SW 1271 (cell line): ENCODE measurements at regions not wholly inside any gene's neighbourhood (a gene's known extent, or its start where the extent isn't known, plus 50 kb on each side); places are given as distances from the start of the nearest gene placed in this dataset.
A peak's percentile ranks its signal among the peaks of the same experiment; 100 is the strongest.

Experiments used
- DNase-seq, 2 experiments: peaks; one replicate each; lab custom pipeline; 2025; lab: John Stamatoyannopoulos, UW

DNA sequence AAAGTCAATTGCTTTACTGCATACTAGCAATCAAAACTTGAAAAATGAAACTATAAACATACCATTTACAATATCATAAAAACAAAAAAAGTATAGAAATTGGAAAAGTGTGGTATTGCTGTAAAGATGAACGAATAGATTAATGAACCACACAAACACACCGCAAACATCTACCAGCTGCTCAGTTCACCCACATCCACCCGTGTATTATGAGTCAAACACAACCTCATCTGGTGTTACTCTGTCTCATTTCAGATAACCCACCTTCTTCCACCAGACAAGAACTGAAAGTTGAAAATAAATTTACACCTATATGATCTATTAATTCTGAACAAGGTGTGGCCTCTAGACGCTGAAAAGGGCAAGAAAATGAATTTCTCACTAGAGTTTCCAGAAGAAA lies 53.3 kb downstream of the BLID start:
- DNase-seq = no peak

DNA sequence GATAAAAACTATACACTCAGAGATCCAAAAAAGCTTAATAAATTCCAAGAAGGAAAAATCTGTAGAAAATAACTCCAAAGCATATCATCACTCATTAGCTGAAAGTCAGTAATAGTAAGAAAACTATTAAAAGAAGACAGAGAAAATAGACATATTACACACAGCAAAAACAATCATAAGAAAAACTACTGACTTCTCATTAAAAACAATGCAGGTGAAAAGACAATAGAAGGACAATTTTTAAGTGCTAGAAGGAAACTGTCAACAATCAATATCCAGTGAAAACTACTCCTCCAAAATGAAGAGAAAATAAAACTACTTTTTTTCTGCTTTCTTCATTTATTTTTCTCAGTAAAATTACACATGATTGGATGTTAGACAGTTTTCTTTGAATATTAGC lies 56.5 kb downstream of the BLID start:
- DNase-seq = peak in 1 of 2 experiments; percentile 9

DNA sequence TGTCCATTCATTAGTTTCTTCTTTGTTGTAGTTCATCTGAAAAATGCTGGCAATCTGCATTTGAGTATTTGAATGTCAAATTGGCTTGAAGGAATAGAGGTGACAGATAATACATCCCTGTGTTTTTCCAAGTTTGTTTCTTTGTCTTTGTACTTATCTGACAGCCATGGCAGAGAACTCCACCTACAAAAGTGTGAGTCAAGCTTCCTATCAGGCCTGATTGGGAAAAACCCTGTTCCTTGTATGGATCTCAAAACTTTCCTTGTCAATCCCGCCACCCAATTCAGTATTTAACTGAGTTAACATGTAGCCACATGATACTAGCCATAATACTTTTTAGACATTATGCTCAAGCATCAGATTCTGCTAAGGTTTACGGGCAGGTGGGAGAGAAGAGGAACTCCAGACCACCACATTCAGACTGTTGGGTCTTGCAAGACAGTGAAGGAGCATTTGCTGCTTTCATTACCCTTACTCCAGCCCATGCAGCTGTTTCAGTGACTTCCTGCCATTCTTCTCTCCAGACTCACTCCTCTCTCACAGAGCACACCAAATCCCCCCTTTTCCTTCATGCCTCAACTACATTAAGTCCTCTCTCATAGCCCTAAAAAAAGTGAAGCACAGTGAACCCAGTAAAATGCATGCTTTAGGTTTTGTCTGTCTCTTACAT lies 65.9 kb downstream of the BLID start:
- no peak for DNase-seq

DNA sequence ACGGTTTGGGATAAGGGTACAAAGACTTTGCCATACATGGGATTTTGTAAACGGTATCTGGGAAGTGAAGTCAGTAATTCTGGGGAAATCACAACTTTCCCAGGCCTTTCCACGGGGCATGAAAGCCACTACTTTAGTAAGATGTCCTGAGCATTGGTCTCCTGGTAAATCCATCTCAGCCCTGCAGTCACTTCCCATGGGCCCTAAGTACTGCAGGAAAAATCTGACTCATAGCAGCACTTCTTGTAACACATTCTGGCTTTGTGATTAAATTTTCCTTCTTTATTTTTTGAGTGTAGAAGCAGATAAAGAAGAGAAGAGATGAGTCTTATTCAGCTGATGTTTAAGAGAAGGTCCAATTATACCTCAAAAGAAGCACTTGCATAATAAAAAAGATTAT lies 67.6 kb downstream of the BLID start:
- DNase-seq = no peak

DNA sequence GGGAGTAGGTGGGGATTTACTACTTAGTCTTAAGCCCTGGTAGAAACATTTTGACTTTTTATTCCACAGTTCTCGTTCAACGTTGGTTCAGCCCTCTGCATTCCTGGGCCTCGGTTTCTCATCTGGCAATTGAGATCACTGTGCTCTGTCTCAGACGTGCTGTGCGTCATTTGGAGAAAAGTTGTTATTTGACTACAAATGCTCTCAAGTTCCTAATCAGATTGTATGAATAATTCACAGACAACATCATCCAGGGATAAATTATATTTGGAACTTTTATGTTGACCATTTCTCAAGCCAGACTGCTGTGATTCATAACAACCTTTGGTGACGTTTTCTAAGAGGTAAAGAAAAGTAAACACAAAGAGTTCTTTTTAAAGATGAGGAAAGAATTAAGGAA lies 69.2 kb downstream of the BLID start:
- DNase-seq = no peak

DNA sequence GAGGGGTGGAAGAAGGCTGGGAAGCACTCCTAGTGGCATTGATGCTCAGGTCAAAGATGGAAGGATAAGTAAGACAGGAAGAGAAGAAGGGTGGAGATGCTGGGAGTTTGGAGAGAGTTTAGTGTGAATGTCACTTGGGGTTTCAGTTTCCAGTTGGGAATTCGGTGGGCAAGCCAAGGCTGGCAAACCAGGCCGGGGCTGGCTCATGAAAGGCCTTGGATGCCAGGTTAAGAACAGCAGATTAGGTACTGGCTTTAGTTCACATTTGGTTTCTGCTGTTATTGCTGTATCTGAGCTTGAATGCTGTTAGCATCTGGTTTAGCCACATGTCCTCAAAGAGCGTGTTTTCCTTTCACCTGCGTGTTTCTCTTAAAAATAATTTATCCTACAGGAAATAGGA lies 69.6 kb downstream of the BLID start:
- no peak for DNase-seq

DNA sequence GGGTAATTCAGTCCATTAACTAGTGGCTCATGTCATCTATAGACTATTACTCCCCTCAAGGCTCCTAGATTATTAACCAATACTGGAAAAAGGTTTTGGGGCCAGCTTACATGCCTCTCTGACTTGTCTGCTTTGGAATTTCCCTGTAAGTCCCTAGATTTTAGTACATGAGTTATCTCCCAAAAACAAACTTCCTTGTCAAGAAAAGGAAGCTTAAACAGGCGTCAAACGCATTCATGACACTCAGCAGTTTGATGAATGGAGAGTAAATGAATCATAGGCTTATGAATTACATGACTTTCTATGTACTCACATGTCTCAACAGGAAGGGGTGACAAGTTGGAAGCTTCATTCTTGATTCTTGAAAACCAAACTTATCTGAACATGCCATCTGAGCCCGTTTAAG lies 70.8 kb downstream of the BLID start:
- peak; percentile 16 to 27 for DNase-seq

DNA sequence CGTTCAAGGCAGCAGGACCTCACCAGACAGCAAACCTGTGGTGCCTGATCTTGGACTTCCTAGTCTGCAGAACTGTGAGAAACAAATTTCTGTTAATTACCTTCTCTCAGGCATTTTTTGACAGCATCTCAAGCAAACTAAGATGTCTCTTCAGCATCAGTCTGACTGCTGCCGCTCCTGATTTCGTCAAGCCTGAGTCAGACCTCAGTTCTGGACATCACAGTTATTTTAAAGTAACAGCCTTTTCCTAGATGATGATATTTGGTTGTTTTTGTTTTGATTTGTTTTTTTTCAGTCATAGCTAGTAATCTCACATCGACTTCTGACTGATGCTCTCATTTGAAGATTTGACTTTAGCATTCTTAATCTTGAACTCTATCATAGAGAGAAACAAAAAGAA lies 71.9 kb downstream of the BLID start:
- no peak for DNase-seq

DNA sequence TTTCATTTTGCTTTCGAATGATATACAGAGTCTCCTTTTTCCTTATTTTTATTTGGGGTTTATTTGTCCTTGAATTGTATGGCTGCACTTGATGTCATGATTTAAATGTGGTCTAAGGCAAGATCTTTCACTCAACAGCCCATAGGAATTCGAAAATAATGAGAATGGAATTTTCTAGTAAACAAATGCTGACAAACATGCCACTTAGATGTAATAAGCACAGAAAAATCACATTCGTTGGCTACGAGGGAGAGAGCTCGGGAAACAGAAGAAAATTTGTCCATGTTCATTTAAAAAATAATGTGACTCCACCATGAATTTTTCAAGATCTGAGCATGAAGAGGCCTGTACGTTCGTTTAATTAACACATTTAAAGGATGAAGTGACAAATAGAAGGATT lies 73.0 kb downstream of the BLID start:
- DNase-seq = no peak

DNA sequence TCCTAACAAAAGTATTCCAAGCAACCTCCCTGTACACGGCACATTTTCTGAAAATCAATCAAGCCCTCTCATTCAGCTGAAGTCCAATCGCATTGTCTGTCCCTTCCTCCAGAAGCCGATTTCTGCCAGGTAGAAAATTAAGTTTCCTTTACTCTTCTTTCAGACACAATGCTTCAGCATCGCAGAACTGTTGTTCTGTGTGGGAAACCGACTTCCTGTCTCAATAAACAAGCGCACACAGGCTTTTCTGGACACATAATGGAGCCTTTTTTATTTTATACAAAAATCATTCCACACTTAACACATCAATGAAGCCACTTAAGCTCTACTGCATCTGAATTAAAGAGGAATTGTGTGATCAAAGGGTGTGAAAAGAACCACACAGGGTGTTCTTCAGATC lies 75.6 kb downstream of the BLID start:
- no peak for DNase-seq

DNA sequence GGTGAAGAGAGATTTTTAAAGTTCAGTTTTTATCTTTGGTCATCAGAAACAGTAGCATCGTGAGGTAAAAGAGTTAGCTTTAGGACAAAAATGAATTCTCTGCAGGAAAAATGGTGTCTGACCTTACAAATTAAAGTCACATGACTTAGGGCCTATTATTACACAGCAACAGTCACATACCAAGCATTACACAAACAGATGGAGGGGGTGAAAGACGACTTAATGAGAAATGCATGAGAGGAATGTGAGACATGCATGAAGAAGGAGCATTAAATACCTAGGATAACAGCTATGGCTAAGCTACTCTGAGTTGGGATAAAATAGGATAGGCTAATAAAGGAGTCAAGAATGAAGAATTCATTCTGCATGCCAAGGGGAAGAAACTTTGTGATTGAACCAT lies 77.5 kb downstream of the BLID start:
- peak; percentile 30 to 56 for DNase-seq

DNA sequence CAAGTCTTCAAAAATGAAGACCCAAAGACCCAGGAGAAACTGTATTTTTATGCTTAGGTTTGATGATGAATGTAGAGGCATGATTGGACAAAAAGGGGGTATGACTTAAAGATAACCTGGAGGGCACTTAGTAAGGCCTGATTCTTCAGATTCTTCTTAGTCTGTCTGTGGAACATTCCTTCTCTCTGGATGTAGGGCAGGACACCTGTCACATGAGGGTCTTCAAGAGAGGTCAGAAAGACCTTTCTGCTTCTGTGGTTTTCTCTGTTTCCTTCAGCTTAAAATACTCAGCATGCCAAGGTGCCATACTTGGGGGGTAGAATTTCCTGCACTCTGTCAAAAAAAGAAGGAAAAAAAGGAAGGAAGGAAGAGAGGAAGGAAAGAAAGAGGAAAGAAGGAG lies 78.1 kb downstream of the BLID start:
- DNase-seq = no peak

DNA sequence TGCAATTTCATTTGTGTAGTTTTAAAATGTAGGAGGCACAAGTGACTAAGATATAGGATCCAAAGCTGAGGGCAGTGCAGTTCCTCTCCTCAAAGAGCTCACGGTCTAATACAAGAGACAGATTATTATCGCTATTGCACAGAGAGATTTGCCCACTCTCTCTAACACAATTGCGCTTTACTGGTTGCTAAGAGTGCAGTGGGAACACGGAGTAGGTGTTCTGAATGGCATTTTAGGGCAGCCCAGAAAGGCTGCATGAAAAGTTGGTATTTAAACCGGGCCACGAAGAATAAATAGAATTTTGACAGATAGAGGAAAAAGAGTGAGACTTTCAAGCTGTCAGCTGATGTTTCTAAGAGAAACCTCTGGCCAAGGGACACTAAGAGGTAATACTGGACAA lies 79.5 kb downstream of the BLID start:
- no peak for DNase-seq

DNA sequence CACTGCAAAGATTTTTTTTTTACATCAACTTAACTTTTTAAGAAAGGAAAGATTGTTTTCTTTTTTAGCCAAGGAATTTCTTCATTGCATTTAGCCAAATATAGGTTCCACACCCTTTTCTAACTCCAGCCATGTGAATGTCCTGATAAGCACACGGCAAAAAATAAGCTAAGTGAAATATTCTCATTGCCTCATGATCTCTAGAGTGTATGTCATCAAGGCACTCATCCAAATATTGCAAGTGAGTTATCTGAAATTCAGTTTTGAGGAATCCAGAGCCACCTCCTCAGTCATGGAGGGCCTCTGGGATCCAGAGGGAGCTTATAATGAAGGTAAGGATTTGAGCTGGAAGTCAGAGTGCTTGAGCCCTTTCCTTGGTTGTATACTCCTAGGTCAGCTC lies 80.0 kb downstream of the BLID start:
- no peak for DNase-seq

DNA sequence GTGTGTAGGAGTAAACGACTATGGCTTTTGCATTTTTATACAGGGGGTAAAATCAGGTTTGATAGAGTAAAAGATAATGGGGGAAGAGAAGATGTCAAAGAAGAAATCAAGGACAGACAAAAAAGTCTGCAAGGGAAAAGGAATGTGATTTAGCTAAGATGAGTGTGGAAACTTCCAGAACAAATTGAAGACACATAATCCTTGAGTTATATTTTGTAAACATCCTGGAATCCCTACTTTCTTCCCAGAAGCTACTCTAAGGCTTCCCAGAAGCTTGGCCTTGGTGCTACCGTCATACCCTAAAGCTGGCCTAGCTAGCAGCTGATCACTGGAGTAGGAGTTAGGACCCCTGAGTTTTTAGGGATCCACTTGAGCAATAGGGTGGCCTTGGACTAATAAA lies 82.4 kb downstream of the BLID start:
- DNase-seq = no peak

DNA sequence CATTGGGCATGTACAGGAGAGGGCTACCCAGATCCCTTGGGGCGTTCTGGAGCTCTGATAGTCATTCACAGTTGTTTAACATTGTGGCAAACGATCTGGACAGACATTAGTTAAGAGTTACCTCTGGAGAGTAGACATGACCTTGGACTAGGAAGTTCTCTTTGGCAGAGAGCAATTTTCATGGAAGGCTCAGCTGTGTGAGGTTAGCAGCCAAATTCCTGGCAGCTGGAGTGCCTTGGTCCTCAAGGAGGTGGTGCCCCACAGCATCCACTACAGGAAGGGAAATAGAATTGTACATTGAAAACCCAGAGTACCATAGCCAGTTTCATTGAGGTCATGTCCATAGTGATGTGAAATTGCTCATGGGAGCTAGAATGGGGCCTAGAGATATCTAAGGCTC lies 82.8 kb downstream of the BLID start:
- DNase-seq = no peak

DNA sequence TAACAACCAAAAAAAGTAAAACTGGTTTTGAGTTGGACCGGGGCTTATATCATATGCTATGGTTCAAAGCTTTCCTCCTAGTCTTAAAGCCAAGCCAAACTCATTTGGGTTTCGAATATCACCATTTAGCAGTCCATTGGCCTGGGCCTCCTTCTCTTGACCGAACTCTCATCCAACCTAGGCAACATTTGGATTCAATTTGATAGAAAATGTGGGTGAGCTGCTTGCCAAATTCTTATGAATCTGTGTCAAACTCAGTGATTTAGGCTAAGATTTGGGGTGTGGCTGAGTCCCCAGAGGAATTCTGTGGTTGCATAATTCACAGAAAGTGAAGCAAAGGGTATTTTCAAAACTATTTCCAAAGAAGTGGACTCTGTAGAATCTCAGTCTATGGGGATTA lies 83.7 kb downstream of the BLID start:
- DNase-seq = no peak

DNA sequence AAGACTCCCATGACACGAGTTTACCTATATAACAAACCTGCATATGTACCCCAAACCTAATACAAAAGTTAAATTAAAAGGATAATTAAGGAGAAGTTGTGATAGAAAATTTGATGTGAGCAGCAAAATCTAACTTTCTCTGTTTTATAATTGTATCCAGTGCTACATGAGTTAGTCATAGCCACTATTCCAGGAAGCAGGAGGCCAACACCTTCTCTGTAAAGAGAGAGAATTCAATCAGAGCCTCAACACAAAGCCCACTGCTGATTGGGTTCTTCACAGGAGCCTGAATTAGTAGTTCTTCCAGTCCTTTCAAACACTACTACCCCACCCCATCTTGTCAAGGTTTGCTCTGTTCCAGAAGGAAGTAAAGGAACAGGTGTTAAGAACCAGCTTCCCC lies 84.2 kb downstream of the BLID start:
- DNase-seq = no peak

DNA sequence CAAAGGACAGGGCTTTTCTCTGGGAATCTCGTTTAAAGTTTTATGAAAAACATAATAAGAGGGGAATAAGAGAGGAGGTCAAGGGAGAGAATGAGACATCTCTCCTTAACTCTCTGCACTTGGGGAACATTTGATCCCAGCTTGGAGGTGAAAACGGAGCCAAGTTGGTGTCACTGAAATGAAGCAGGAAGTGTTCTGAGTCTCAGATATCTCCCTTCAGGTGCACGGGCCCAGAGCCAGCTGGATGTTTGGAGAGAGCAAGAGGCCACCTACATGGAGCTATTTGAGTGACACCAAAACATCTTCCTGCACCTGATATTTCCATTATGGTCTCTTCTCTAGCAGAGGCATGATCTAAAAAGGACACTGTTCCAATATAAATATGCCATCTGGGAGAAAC lies 85.7 kb downstream of the BLID start:
- DNase-seq = no peak

DNA sequence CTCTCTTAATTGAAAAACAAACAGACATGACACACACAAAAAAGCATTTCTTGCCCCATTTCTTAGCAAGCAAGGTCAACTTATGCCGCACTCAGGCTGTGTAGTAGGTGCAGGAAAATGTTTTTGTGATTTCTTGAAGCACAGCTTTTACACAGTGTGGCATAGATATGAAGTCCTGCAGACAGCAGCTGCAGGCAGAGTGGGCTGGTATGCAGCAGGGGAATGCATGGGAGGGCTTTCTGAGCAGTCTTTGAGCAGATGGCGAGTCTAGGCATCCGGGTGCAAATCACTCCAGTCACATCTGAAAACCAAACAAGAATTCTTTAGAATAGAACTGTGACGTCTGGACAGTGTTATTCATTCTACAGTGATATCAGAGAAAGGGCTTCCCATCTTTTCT lies 87.5 kb downstream of the BLID start:
- DNase-seq = no peak

DNA sequence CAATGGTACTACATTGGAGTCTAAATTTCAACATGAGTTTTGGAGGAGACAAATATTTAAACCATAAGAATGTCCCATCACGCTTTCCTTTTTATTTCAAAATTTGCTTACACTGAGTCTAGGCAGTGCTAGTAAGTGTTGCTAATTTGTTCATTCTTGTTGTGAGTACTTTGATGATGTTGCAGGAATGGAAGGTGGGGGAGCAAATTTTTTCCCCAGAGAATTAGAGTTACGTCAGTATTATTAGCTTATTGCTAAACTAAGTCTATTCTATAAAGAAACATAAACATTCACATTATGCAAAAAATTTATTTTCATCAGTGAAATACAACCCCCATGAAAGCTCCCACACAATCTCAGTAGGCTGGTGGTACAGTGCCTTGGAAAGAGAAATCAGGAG lies 88.0 kb downstream of the BLID start:
- DNase-seq = no peak

DNA sequence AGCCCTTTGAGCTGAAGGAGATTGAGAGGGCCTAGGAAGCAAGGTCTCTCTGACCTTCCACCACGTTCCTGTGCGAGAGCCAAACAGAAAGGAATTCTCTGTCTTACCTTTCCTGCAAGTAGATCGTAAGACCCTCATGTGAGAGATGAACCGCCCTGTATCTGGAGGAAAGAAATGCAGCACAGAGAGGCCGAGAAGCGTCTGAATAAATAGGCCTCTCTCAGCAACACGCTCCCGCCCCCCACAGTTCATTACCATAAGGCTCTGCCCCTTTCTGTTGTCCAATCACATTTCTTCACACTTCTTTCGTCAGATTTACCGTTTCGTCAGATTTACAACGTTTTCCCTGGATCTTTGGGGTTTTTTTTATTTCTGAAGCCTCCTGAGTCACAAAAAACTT lies 90.3 kb downstream of the BLID start:
- DNase-seq = no peak

DNA sequence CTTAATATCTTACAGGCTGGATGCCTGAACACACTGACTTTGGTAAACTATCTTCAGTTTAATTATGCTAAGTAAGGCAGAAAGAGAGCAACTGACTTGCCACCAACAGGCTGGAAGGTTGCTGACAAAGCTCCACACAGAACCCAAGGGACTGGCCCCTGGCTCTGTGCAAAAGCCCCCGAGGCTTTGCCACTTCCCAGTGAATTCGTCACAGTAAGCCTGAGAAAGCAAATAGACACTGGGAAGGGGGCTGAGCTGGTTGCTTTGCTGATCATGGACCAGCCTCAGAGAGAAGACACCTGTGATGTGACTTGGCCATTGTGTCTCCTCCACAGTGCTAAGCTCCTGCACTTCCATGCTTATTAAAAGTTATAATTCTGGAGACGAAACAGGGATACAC lies 91.7 kb downstream of the BLID start:
- no peak for DNase-seq

DNA sequence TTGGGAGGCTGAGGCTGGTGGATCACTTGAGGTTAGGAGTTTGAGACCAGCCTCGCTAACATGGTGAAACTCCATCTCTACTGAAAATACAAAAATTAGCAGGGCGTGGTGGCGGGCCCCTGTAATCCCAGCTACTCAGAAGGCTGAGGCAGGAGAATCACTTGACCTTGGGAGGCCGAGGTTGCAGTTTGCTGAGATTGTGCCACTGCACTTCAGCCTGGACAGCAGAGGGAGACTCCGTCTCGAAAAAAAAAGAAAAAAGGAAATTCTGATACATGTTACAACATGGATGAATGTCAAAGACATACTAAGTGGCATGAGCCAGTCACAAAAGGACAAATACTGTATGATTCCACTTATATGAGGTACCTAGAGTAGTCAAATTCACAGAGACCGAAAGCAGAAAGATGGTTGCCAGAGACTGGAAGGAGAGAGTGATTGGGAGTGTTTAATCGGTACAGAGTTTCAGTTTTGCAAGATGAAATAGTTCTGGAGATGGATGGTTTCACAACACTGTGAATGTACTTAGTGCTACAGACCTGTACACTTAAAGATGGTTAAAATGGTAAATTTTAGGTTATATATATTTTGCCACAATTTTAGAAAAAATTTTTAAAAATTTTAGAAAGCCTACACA lies 92.3 kb downstream of the BLID start:
- DNase-seq = no peak
